GM18511 (cell line): ENCODE measurements at regions not wholly inside any gene's neighbourhood (a gene's known extent, or its start where the extent isn't known, plus 50 kb on each side); places are given as distances from the start of the nearest gene placed in this dataset.
A peak's percentile ranks its signal among the peaks of the same experiment; 100 is the strongest.
"Not testable (repeated sequence)": the region's sequence is repeated elsewhere in the genome, so short reads cannot be mapped to it uniquely, and the experiment has no call there.

ENCODE experiments used
- ATAC-seq: cut with Tn5 transposase; IDR thresholded peaks from one replicate; pipeline ENCODE4 v1.9.1; 2021; ENCODE audit warnings: mild to moderate bottlenecking, moderate library complexity; ENCODE audit not compliant: unreplicated experiment

GRCh38 chr7:124171068-124171467, 138.2 kb upstream of the TMEM229A start:
- ATAC-seq: no peak

GRCh38 chr7:124168616-124169015, 135.7 kb upstream of the TMEM229A start:
- ATAC-seq: no peak

GRCh38 chr7:124162667-124163066, 129.8 kb upstream of the TMEM229A start:
- no peak for ATAC-seq

GRCh38 chr7:124155432-124156022, 122.7 kb upstream of the TMEM229A start:
- peak; percentile 48 for ATAC-seq

- ATAC-seq: peak; percentile 75
Measured at GRCh38 chr7:124152859-124153692, 120.2 kb upstream of the TMEM229A start.

GRCh38 chr7:124137664-124138063, 104.8 kb upstream of the TMEM229A start:
- no peak for ATAC-seq

GRCh38 chr7:124124201-124124600, 91.3 kb upstream of the TMEM229A start:
- no peak for ATAC-seq

- ATAC-seq: no peak
Measured at GRCh38 chr7:124120911-124121310, 88.0 kb upstream of the TMEM229A start.

- ATAC-seq: no peak
Measured at GRCh38 chr7:124113045-124113444, 80.2 kb upstream of the TMEM229A start.

- ATAC-seq: no peak
Measured at GRCh38 chr7:124106575-124106974, 73.7 kb upstream of the TMEM229A start.

GRCh38 chr7:124101173-124101768, 68.4 kb upstream of the TMEM229A start:
- no peak for ATAC-seq

GRCh38 chr7:124100190-124100589, 67.3 kb upstream of the TMEM229A start:
- no peak for ATAC-seq

- ATAC-seq: not testable (repeated sequence)
Measured at GRCh38 chr7:124099585-124099984, 66.7 kb upstream of the TMEM229A start.

GRCh38 chr7:124089621-124090020, 56.8 kb upstream of the TMEM229A start:
- no peak for ATAC-seq

GRCh38 chr7:124088590-124088989, 55.7 kb upstream of the TMEM229A start:
- no peak for ATAC-seq

GRCh38 chr7:124086843-124087242, 54.0 kb upstream of the TMEM229A start:
- no peak for ATAC-seq

- no peak for ATAC-seq
Measured at GRCh38 chr7:124085179-124085578, 52.3 kb upstream of the TMEM229A start.

GRCh38 chr7:124084024-124084423, 51.2 kb upstream of the TMEM229A start:
- no peak for ATAC-seq
